ENCODE measurements at regions not wholly inside any gene's neighbourhood (a gene's known extent, or its start where the extent isn't known, plus 50 kb on each side); places are given as distances from the start of the nearest gene placed in this dataset.

DNA sequence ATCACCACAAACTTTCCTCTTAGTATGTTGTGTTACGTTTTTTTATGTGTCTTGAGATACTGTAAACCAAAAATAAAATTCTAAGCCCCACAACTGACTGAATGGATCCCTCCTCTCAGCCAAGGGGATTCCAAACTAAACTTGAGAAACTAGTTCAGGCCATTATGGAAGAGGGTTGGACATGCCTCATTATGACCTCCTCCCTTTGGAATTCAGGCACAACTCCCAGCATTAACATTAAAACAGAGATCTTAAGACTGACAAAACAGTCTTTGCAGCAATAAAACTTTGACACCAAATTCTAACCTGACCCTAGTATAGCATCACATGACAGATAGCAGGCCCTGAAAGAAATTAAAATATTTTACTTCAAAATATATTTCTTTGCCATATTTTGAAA, 51.1 kb upstream of the SLC47A1 start:
- no peak for TF ChIP-seq ISL1 (CRISPR knock-in tag; IDR thresholded peaks at IDR 0.05)
- TF ChIP-seq ZFP3 (CRISPR knock-in tag; IDR thresholded peaks at IDR 0.05): no peak
- no peak for TF ChIP-seq CSDC2 (CRISPR knock-in tag; IDR thresholded peaks at IDR 0.05)
- TF ChIP-seq, protein P1, sequence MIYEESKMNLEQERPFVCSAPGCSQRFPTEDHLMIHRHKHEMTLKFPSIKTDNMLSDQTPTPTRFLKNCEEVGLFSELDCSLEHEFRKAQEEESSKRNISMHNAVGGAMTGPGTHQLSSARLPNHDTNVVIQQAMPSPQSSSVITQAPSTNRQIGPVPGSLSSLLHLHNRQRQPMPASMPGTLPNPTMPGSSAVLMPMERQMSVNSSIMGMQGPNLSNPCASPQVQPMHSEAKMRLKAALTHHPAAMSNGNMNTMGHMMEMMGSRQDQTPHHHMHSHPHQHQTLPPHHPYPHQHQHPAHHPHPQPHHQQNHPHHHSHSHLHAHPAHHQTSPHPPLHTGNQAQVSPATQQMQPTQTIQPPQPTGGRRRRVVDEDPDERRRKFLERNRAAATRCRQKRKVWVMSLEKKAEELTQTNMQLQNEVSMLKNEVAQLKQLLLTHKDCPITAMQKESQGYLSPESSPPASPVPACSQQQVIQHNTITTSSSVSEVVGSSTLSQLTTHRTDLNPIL (CRISPR knock-in tag; IDR thresholded peaks at IDR 0.05; ENCODE audit: low read depth): no peak
- no peak for TF ChIP-seq TCF4 (CRISPR knock-in tag; IDR thresholded peaks at IDR 0.05; ENCODE audit: borderline replicate concordance)
- TF ChIP-seq, protein P2, sequence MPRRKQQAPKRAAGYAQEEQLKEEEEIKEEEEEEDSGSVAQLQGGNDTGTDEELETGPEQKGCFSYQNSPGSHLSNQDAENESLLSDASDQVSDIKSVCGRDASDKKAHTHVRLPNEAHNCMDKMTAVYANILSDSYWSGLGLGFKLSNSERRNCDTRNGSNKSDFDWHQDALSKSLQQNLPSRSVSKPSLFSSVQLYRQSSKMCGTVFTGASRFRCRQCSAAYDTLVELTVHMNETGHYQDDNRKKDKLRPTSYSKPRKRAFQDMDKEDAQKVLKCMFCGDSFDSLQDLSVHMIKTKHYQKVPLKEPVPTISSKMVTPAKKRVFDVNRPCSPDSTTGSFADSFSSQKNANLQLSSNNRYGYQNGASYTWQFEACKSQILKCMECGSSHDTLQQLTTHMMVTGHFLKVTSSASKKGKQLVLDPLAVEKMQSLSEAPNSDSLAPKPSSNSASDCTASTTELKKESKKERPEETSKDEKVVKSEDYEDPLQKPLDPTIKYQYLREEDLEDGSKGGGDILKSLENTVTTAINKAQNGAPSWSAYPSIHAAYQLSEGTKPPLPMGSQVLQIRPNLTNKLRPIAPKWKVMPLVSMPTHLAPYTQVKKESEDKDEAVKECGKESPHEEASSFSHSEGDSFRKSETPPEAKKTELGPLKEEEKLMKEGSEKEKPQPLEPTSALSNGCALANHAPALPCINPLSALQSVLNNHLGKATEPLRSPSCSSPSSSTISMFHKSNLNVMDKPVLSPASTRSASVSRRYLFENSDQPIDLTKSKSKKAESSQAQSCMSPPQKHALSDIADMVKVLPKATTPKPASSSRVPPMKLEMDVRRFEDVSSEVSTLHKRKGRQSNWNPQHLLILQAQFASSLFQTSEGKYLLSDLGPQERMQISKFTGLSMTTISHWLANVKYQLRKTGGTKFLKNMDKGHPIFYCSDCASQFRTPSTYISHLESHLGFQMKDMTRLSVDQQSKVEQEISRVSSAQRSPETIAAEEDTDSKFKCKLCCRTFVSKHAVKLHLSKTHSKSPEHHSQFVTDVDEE (CRISPR knock-in tag; IDR thresholded peaks at IDR 0.05): no peak
- TF ChIP-seq BACH2 (CRISPR knock-in tag; IDR thresholded peaks at IDR 0.05; ENCODE audit: borderline replicate concordance): no peak
- TF ChIP-seq, protein P3, sequence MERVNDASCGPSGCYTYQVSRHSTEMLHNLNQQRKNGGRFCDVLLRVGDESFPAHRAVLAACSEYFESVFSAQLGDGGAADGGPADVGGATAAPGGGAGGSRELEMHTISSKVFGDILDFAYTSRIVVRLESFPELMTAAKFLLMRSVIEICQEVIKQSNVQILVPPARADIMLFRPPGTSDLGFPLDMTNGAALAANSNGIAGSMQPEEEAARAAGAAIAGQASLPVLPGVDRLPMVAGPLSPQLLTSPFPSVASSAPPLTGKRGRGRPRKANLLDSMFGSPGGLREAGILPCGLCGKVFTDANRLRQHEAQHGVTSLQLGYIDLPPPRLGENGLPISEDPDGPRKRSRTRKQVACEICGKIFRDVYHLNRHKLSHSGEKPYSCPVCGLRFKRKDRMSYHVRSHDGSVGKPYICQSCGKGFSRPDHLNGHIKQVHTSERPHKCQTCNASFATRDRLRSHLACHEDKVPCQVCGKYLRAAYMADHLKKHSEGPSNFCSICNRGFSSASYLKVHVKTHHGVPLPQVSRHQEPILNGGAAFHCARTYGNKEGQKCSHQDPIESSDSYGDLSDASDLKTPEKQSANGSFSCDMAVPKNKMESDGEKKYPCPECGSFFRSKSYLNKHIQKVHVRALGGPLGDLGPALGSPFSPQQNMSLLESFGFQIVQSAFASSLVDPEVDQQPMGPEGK (CRISPR knock-in tag; IDR thresholded peaks at IDR 0.05; ENCODE audit: borderline replicate concordance): no peak

Data from SK-N-SH treated with all-trans-retinoic acid at 6 μM for 48 hours (cell line).